SK-N-SH (cell line): ENCODE measurements at regions not wholly inside any gene's neighbourhood (a gene's known extent, or its start where the extent isn't known, plus 50 kb on each side); places are given as distances from the start of the nearest gene placed in this dataset.

Source experiments
- CTCF ChIA-PET: fragments of 300-600, 350-600 bp; formaldehyde crosslinking; extraction: SDS; loops from one replicate; lab custom pipeline; 2021; lab: Yijun Ruan, JAX
- POLR2A ChIA-PET: fragments of 350-600 bp; sonication (Branson Sonifier 250); formaldehyde crosslinking; extraction: SDS; loops from one replicate; lab custom pipeline; 2020; ENCODE audit warnings: antibody characterized with exemption, inconsistent platforms; lab: Yijun Ruan, JAX
- DNase-seq: peaks from one replicate; pipeline ENCODE4 v3.0.0; 2012
- H2AFZ ChIP-seq: fragments of 200-600 bp; sonication (generic); 2 replicates; pipeline ENCODE4 v1.8.1; 2016; ENCODE audit warnings: antibody characterized with exemption, mild to moderate bottlenecking, low read depth
- H3F3A ChIP-seq: fragments of 200-600 bp; sonication (generic); replicated peaks from 2 replicates; pipeline ENCODE3; 2016; ENCODE audit warnings: antibody characterized with exemption, mild to moderate bottlenecking; ENCODE audit not compliant: insufficient read depth
- H3K27ac ChIP-seq, 2 experiments: fragments of 200-500 bp in 1 of 2; fragments of 200-600 bp in 1 of 2; sonication (Bioruptor generic) in 1 of 2; sonication (generic), shearing (Covaris generic) in 1 of 2; 2 replicates each; pipeline versions ENCODE4 v1.5.1 to v1.6.1; 2014 to 2016; ENCODE audit warnings: low read depth in 2 of 2, inconsistent platforms in 1 of 2, low read length in 1 of 2, mild to moderate bottlenecking in 1 of 2, mixed read lengths in 1 of 2
- H3K27me3 ChIP-seq: fragments of 200-600 bp; sonication (generic), shearing (Covaris generic); 2 replicates; pipeline ENCODE4 v1.6.1; 2016; ENCODE audit warnings: mixed run types; ENCODE audit not compliant: insufficient read depth
- H3K36me3 ChIP-seq, 2 experiments: fragments of 200-500 bp in 1 of 2; fragments of 200-600 bp in 1 of 2; sonication (Bioruptor generic) in 1 of 2; sonication (generic) in 1 of 2; replicated peaks in 1 of 2; 2 replicates each; pipeline versions ENCODE3 to v1.5.1; 2014 to 2016; ENCODE audit warnings: low read length in 1 of 2, mild to moderate bottlenecking in 1 of 2; ENCODE audit not compliant: insufficient read depth in 2 of 2, control insufficient read depth in 1 of 2
- H3K4me1 ChIP-seq, 2 experiments: fragments of 200-500 bp in 1 of 2; fragments of 200-600 bp in 1 of 2; sonication (Bioruptor generic) in 1 of 2; sonication (generic), shearing (Covaris generic) in 1 of 2; 2 replicates each; pipeline versions ENCODE4 v1.5.1 to v1.6.1; 2014 to 2016; ENCODE audit warnings: low read depth in 1 of 2, low read length in 1 of 2, mixed run types in 1 of 2; ENCODE audit not compliant: insufficient read depth in 2 of 2, control insufficient read depth in 1 of 2
- H3K4me2 ChIP-seq: fragments of 200-600 bp; sonication (generic), shearing (Covaris generic); 2 replicates; pipeline ENCODE4 v1.6.1; 2017; ENCODE audit warnings: mixed run types
- H3K4me3 ChIP-seq, 2 experiments: fragments of 200-500 bp in 1 of 2; fragments of 200-600 bp in 1 of 2; sonication (Bioruptor generic) in 1 of 2; sonication (generic), shearing (Covaris generic) in 1 of 2; 2 replicates each; pipeline versions ENCODE4 v1.5.1 to v1.8.1; 2014 to 2016; ENCODE audit warnings: low read depth in 2 of 2, inconsistent platforms in 1 of 2, low read length in 1 of 2, mild to moderate bottlenecking in 1 of 2, mixed read lengths in 1 of 2, moderate library complexity in 1 of 2
- H3K79me2 ChIP-seq: fragments of 200-600 bp; sonication (generic); 2 replicates; pipeline ENCODE4 v1.8.1; 2017; ENCODE audit warnings: mild to moderate bottlenecking; ENCODE audit not compliant: insufficient read depth
- H3K9ac ChIP-seq: fragments of 200-600 bp; sonication (generic); 2 replicates; pipeline ENCODE4 v1.6.1; 2017; ENCODE audit warnings: mixed run types
- H3K9me2 ChIP-seq: fragments of 200-600 bp; sonication (generic); 2 replicates; pipeline ENCODE4 v1.6.1; 2017; ENCODE audit warnings: mixed run types
- H3K9me3 ChIP-seq: fragments of 200-600 bp; sonication (generic); 2 replicates; pipeline ENCODE4 v1.6.1; 2017; ENCODE audit warnings: mixed run types, mild to moderate bottlenecking, moderate library complexity
- H4K20me1 ChIP-seq: fragments of 200-600 bp; sonication (generic); 2 replicates; pipeline ENCODE4 v1.6.1; 2017; ENCODE audit warnings: mild to moderate bottlenecking, mixed run types; ENCODE audit not compliant: insufficient read depth
- CHD2 ChIP-seq: fragments of 150-350 bp; IDR thresholded peaks from 2 replicates; pipeline ENCODE4 v1.6.1; 2018; ENCODE audit warnings: low read length; ENCODE audit not compliant: partially characterized antibody
- ELF1 ChIP-seq: IDR thresholded peaks from 2 replicates; pipeline ENCODE4 v1.4.0; 2012
- EP300 ChIP-seq, 2 experiments: IDR thresholded peaks; 2 replicates each; pipeline versions ENCODE4 v1.4.0 to v1.6.1; 2012; ENCODE audit warnings: borderline replicate concordance in 1 of 2, low read depth in 1 of 2, low read length in 1 of 2
- EZH2phosphoT487 ChIP-seq: fragments of 200-600 bp; sonication (generic); IDR thresholded peaks from 2 replicates; pipeline ENCODE4 v1.6.1; 2017; ENCODE audit warnings: low read depth, mixed run types, mild to moderate bottlenecking, antibody characterized with exemption, moderate library complexity, borderline replicate concordance
- FOSL2 ChIP-seq: IDR thresholded peaks from 2 replicates; pipeline ENCODE4 v1.4.0; 2012; ENCODE audit warnings: low read depth, mild to moderate bottlenecking, moderate library complexity, borderline replicate concordance
- FOXJ3 ChIP-seq: sonication (generic); formaldehyde crosslinking; IDR thresholded peaks from 2 replicates; pipeline ENCODE4 v1.5.1; 2020; ENCODE audit warnings: mild to moderate bottlenecking, missing genetic modification reagents
- GATA2 ChIP-seq: sonication (generic); formaldehyde crosslinking; IDR thresholded peaks from 2 replicates; pipeline ENCODE4 v1.5.0; 2020; ENCODE audit warnings: mild to moderate bottlenecking, missing genetic modification reagents
- NFIC ChIP-seq: IDR thresholded peaks from 2 replicates; pipeline ENCODE4 v1.4.0; 2012; ENCODE audit warnings: borderline replicate concordance
- NRF1 ChIP-seq: IDR thresholded peaks from 2 replicates; pipeline ENCODE4 v1.6.1; 2012; ENCODE audit warnings: low read depth, mild to moderate bottlenecking, low read length
- RAD21 ChIP-seq: IDR thresholded peaks from 2 replicates; pipeline ENCODE4 v1.6.1; 2012; ENCODE audit warnings: mild to moderate bottlenecking, low read length
- RFX5 ChIP-seq: IDR thresholded peaks from 2 replicates; pipeline ENCODE4 v1.6.1; 2012; ENCODE audit warnings: mild to moderate bottlenecking, improper control_type of control experiment, low read length
- RXRA ChIP-seq: IDR thresholded peaks from 2 replicates; pipeline ENCODE4 v1.4.0; 2012; ENCODE audit warnings: low read depth, mild to moderate bottlenecking, borderline replicate concordance
- SIN3A ChIP-seq: IDR thresholded peaks from 2 replicates; pipeline ENCODE4 v1.6.1; 2012; ENCODE audit warnings: low read depth, mild to moderate bottlenecking, low read length, moderate library complexity, borderline replicate concordance
- TAF1 ChIP-seq: IDR thresholded peaks from 2 replicates; pipeline ENCODE4 v1.6.1; 2012; ENCODE audit warnings: low read depth, mild to moderate bottlenecking, low read length, moderate library complexity, borderline replicate concordance
- TEAD4 ChIP-seq: IDR thresholded peaks from 2 replicates; pipeline ENCODE4 v1.4.0; 2012; ENCODE audit warnings: mild to moderate bottlenecking, borderline replicate concordance; ENCODE audit not compliant: insufficient read depth
- WGBS: methylation state at CpG from one replicate; pipeline ENCODE4 v1.1.6; 2017; ENCODE audit warnings: low lambda C conversion rate; 5-methylcytosine and 5-hydroxymethylcytosine counted together
- TF ChIP-seq, protein P1 (sequence below): fragments of 200-600 bp; sonication (generic); IDR thresholded peaks from 2 replicates; pipeline ENCODE4 v1.6.1; 2017; ENCODE audit warnings: antibody characterized with exemption, mild to moderate bottlenecking, moderate library complexity
- TF ChIP-seq, protein P2 (sequence below): fragments of 150-350 bp; IDR thresholded peaks from 2 replicates; pipeline ENCODE4 v1.6.1; 2016; ENCODE audit warnings: mild to moderate bottlenecking, low read depth, low read length
- TF ChIP-seq, protein P3 (sequence below): IDR thresholded peaks from 2 replicates; pipeline ENCODE4; 2012

DNA sequence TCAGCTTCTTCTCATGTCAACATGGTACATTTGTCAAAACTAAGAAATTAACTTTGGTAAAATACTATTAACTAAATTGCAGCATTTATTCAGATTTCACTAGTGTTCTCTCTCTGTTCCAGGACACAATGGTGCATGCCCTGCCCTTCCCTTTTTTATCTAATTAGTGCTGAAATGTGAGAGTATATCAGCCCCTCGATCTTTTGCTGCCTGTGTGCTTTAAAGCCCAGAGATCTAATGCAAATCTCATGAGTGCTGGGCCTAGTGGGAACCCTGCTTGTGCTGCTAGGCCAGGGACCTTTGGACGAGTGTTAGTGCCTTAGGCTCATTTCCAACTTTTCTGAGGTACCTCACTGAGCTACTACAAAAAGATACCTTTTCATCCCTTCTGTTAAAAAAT is 221.1 kb upstream of the EDNRB start (continued):
- TF ChIP-seq, protein P1, sequence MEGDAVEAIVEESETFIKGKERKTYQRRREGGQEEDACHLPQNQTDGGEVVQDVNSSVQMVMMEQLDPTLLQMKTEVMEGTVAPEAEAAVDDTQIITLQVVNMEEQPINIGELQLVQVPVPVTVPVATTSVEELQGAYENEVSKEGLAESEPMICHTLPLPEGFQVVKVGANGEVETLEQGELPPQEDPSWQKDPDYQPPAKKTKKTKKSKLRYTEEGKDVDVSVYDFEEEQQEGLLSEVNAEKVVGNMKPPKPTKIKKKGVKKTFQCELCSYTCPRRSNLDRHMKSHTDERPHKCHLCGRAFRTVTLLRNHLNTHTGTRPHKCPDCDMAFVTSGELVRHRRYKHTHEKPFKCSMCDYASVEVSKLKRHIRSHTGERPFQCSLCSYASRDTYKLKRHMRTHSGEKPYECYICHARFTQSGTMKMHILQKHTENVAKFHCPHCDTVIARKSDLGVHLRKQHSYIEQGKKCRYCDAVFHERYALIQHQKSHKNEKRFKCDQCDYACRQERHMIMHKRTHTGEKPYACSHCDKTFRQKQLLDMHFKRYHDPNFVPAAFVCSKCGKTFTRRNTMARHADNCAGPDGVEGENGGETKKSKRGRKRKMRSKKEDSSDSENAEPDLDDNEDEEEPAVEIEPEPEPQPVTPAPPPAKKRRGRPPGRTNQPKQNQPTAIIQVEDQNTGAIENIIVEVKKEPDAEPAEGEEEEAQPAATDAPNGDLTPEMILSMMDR, result no peak
- TF ChIP-seq NFIC, result no peak

DNA sequence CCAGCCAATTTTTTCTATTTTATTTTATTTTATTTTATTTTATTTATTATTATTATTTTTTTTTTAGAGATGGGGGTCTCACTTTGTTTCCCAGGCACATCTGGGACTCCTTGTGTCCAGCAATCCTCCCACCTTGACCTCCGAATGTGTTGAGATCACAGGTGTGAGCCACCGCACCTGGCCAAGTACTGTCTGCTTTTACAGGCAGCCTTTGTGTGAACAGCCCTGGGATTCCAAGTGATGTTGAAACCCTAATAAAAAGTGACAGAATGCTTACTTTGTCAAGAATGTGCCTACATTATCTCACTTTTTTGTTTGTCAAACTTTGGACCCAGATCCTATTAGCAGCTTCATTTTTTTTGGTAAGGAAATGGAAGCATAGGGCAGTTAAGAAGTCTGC is 220.1 kb upstream of the EDNRB start:
- no peaks in the 10 kb centered on the region for H3K79me2 ChIP-seq
- H3K4me2 ChIP-seq, result no peak overlapping the region
- H3K4me1 ChIP-seq, result peaks cover 0 to 11% of the 10 kb centered on the region in 2 experiments; a peak in 2 of 4 replicates
- H3K9ac ChIP-seq, result no peak overlapping the region
- H3K27ac ChIP-seq, result no peak overlapping the region
- WGBS, result 93% methylated on average over 2 of the region's 2 CpGs
- no peaks in the 10 kb centered on the region for H3F3A ChIP-seq
- POLR2A ChIA-PET, result no interaction called here
- no peak overlapping the region for H3K4me3 ChIP-seq
- no peak for DNase-seq
- TF ChIP-seq RXRA (no peak), EP300 (IDR thresholded peaks at IDR 0.05; ENCODE audit: borderline replicate concordance in 1 of 2, low read depth in 1 of 2, low read length in 1 of 2) (no peak), RAD21 (no peak), TAF1 (no peak), RFX5 (no peak), FOSL2 (no peak), NFIC (no peak), SIN3A (no peak), TEAD4 (no peak), ELF1 (no peak), GATA2 (CRISPR knock-in tag) (no peak), CHD2 (no peak), FOXJ3 (no peak), EZH2phosphoT487 (no peak), NRF1 (no peak)
- TF ChIP-seq, protein P1, result no peak
- TF ChIP-seq, protein P2, sequence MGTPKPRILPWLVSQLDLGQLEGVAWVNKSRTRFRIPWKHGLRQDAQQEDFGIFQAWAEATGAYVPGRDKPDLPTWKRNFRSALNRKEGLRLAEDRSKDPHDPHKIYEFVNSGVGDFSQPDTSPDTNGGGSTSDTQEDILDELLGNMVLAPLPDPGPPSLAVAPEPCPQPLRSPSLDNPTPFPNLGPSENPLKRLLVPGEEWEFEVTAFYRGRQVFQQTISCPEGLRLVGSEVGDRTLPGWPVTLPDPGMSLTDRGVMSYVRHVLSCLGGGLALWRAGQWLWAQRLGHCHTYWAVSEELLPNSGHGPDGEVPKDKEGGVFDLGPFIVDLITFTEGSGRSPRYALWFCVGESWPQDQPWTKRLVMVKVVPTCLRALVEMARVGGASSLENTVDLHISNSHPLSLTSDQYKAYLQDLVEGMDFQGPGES, result no peak
- TF ChIP-seq, protein P3, sequence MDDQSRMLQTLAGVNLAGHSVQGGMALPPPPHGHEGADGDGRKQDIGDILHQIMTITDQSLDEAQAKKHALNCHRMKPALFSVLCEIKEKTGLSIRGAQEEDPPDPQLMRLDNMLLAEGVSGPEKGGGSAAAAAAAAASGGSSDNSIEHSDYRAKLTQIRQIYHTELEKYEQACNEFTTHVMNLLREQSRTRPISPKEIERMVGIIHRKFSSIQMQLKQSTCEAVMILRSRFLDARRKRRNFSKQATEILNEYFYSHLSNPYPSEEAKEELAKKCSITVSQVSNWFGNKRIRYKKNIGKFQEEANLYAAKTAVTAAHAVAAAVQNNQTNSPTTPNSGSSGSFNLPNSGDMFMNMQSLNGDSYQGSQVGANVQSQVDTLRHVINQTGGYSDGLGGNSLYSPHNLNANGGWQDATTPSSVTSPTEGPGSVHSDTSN, result no peak
- no peaks in the 10 kb centered on the region for H4K20me1 ChIP-seq
- no peaks in the 10 kb centered on the region for H3K27me3 ChIP-seq
- no peaks in the 10 kb centered on the region for H3K36me3 ChIP-seq
- no peaks in the 10 kb centered on the region for H3K9me3 ChIP-seq
- no peak overlapping the region for H2AFZ ChIP-seq
- no peaks in the 10 kb centered on the region for H3K9me2 ChIP-seq
- CTCF ChIA-PET, result interaction anchor here (0.6 to 2.1 kb wide), 14 partner anchors 9 to 1285 kb away, joined by 3 to 15 read pairs (median 3); no protein-coding TSS in a partner anchor
